ENCODE measurements at regions not wholly inside any gene's neighbourhood (a gene's known extent, or its start where the extent isn't known, plus 50 kb on each side); places are given as distances from the start of the nearest gene placed in this dataset.

GRCh38 chr19:5218255-5218855 is 122.3 kb downstream of the PTPRS start:
- H3K4me3 Mint-ChIP-seq, result no peak overlapping the region
- H4K20me1 ChIP-seq (ENCODE audit: control insufficient read depth, insufficient read depth, insufficient read length), result no peaks in the 10 kb centered on the region
- H3K9ac ChIP-seq (ENCODE audit: extremely low read depth, insufficient read length, low read length), result no peak overlapping the region
- H3K14ac ChIP-seq (ENCODE audit: insufficient read depth, low read length), result no peak overlapping the region
- no peak overlapping the region for H2BK120ac ChIP-seq (ENCODE audit: low read depth, low read length, poor library complexity, severe bottlenecking)
- TF ChIP-seq CTCF (conservative IDR thresholded peaks at IDR 0.05), result no peak
- H3K9me3 Mint-ChIP-seq, result peaks cover 0 to 2% of the 10 kb centered on the region in 2 experiments; a peak in 2 of 5 replicates
- H3K27me3 ChIP-seq (ENCODE audit: insufficient read depth, low read length), result no peaks in the 10 kb centered on the region
- no peaks in the 10 kb centered on the region; a peak in 1 of 4 replicates for H3K4me1 Mint-ChIP-seq
- no CpG with 5 or more reads among the region's 12 CpGs for WGBS (ENCODE audit: extremely low coverage, insufficient read length, low lambda C conversion rate)
- no peak overlapping the region for H4K8ac ChIP-seq (replicated peaks; ENCODE audit: insufficient read length, low read depth, low read length)
- H3K9me3 ChIP-seq (ENCODE audit: control insufficient read depth, low read depth, low read length), result no peaks in the 10 kb centered on the region
- H3K4ac ChIP-seq (ENCODE audit: low read depth, low read length), result no peak overlapping the region
- H2AFZ ChIP-seq (ENCODE audit: low read length), result no peak overlapping the region
- no peak overlapping the region; a peak in 1 of 7 replicates for H3K27ac Mint-ChIP-seq
- H4K91ac ChIP-seq (ENCODE audit: insufficient read length, low read depth, low read length), result no peak overlapping the region
- H3K4me2 ChIP-seq (ENCODE audit: insufficient read depth, insufficient read length, low read length), result no peak overlapping the region
- no peak overlapping the region for H2BK15ac ChIP-seq (ENCODE audit: low read depth, low read length)
- H3K79me2 ChIP-seq (ENCODE audit: insufficient read depth, low read length), result no peaks in the 10 kb centered on the region
- no peaks in the 10 kb centered on the region for H3K79me1 ChIP-seq (ENCODE audit: insufficient read depth, low read depth, low read length, poor library complexity, severe bottlenecking)
- no peak for DNase-seq
- no peak overlapping the region for H2BK20ac ChIP-seq (ENCODE audit: low read depth, low read length, poor library complexity, severe bottlenecking)
- no peak overlapping the region for H3K27ac ChIP-seq (ENCODE audit: insufficient read length, low read depth, low read length)
- H3K36me3 Mint-ChIP-seq (ENCODE audit: insufficient read depth in 1 of 3, low read depth in 3 of 3), result peaks cover 3 to 82% (median 60%) of the 10 kb centered on the region in 3 experiments; a peak in 6 of 7 replicates
- no peak overlapping the region for H3K56ac ChIP-seq (ENCODE audit: insufficient read length, low read depth, low read length)
- H2BK12ac ChIP-seq (ENCODE audit: insufficient read length, low read depth, low read length), result no peak overlapping the region
- H3K18ac ChIP-seq (ENCODE audit: insufficient read length, low read depth, low read length), result no peak overlapping the region
- no peak overlapping the region for H4K5ac ChIP-seq (ENCODE audit: insufficient read length, low read depth, low read length)
- no peak overlapping the region for H3K23ac ChIP-seq (ENCODE audit: insufficient read length, low read depth, low read length)
- H3K27me3 Mint-ChIP-seq (ENCODE audit: low read depth), result no peaks in the 10 kb centered on the region; the same call in 1 of the 2 replicates
- H2AK5ac ChIP-seq (ENCODE audit: insufficient read length, low read length), result no peak overlapping the region
- no peak overlapping the region for H3T11ph ChIP-seq (ENCODE audit: low read length)
- no peaks in the 10 kb centered on the region for H3K23me2 ChIP-seq (ENCODE audit: insufficient read length, low read depth, low read length, poor library complexity, severe bottlenecking)
- H3K4me1 ChIP-seq (ENCODE audit: insufficient read depth, low read length), result no peaks in the 10 kb centered on the region
- no peak overlapping the region for H2BK5ac ChIP-seq (ENCODE audit: insufficient read length, low read length)
